GM21723 (cell line): ENCODE measurements at regions not wholly inside any gene's neighbourhood (a gene's known extent, or its start where the extent isn't known, plus 50 kb on each side); places are given as distances from the start of the nearest gene placed in this dataset.

Experiments used
- ATAC-seq: cut with Tn5 transposase; IDR thresholded peaks from one replicate; pipeline ENCODE4 v1.9.1; 2021; ENCODE audit warnings: mild to moderate bottlenecking, moderate library complexity; ENCODE audit not compliant: unreplicated experiment

GRCh38 chr21:32216293-32216692 lies 62.6 kb downstream of the MIS18A start:
- ATAC-seq = no peak

- ATAC-seq = no peak
Observed at GRCh38 chr21:32215306-32215685, 63.6 kb downstream of the MIS18A start.

GRCh38 chr21:32214654-32215305 lies 64.1 kb downstream of the MIS18A start:
- ATAC-seq = no peak

GRCh38 chr21:32212116-32212515 lies 66.7 kb downstream of the MIS18A start:
- no peak for ATAC-seq

GRCh38 chr21:32211306-32211705 lies 67.5 kb downstream of the MIS18A start:
- no peak for ATAC-seq

- ATAC-seq = no peak
Observed at GRCh38 chr21:32209580-32209979, 69.3 kb downstream of the MIS18A start.

GRCh38 chr21:32207406-32207716 lies 71.5 kb downstream of the MIS18A start:
- ATAC-seq = no peak

- no peak for ATAC-seq
Observed at GRCh38 chr21:32206631-32207405, 72.0 kb downstream of the MIS18A start.

GRCh38 chr21:32203877-32204480 lies 74.9 kb downstream of the MIS18A start:
- ATAC-seq = no peak

GRCh38 chr21:32200029-32200428 lies 78.8 kb downstream of the MIS18A start:
- no peak for ATAC-seq

- no peak for ATAC-seq
Observed at GRCh38 chr21:32198384-32198783, 80.5 kb downstream of the MIS18A start.

GRCh38 chr21:32197896-32198295 lies 81.0 kb downstream of the MIS18A start:
- no peak for ATAC-seq

GRCh38 chr21:32196001-32196400 lies 82.8 kb downstream of the MIS18A start:
- no peak for ATAC-seq

- no peak for ATAC-seq
Observed at GRCh38 chr21:32193098-32193465, 85.8 kb downstream of the MIS18A start.

GRCh38 chr21:32192291-32193097 lies 86.4 kb downstream of the MIS18A start:
- ATAC-seq = no peak

- peak; percentile 84 for ATAC-seq
Observed at GRCh38 chr21:32190493-32191144, 88.2 kb downstream of the MIS18A start.

GRCh38 chr21:32189688-32190483 lies 89.0 kb downstream of the MIS18A start:
- ATAC-seq = no peak

- ATAC-seq = no peak
Observed at GRCh38 chr21:32186804-32187203, 92.0 kb downstream of the MIS18A start.

GRCh38 chr21:32185726-32186125 lies 93.1 kb downstream of the MIS18A start:
- ATAC-seq = no peak

GRCh38 chr21:32185103-32185502 lies 93.7 kb downstream of the MIS18A start:
- no peak for ATAC-seq
